ENCODE measurements at regions not wholly inside any gene's neighbourhood (a gene's known extent, or its start where the extent isn't known, plus 50 kb on each side); places are given as distances from the start of the nearest gene placed in this dataset.

- Histone ChIP-seq H3K36me3 (no peaks in the 10 kb centered on the region), H3K4me1 (ENCODE audit: low read depth) (no peaks in the 10 kb centered on the region), H3K9me3 (ENCODE audit: low read depth) (no peaks in the 10 kb centered on the region), H3K4me3 (no peak overlapping the region), H3K27ac (no peak overlapping the region), H3K27me3 (peaks cover 5% of the 10 kb centered on the region)
- DNase-seq (ENCODE audit: low read depth in 1 of 2, low spot score in 1 of 2): peak in 1 of 2 donors; percentile 56
- TF ChIP-seq CTCF (IDR thresholded peaks at IDR 0.05; ENCODE audit: low read depth, low read length): no peak
These were observed 228.8 kb downstream of the CDH11 start for GRCh38 chr16:64892835-64893785.

GRCh38 chr16:64889446-64889845 lies 232.4 kb downstream of the CDH11 start:
- DNase-seq (ENCODE audit: low read depth in 1 of 2, low spot score in 1 of 2): no peak
- Histone ChIP-seq H3K36me3 (no peaks in the 10 kb centered on the region), H3K9me3 (ENCODE audit: low read depth) (no peaks in the 10 kb centered on the region), H3K4me3 (no peak overlapping the region), H3K4me1 (ENCODE audit: low read depth) (no peaks in the 10 kb centered on the region), H3K27me3 (peaks cover 3% of the 10 kb centered on the region), H3K27ac (no peak overlapping the region)
- no peak for TF ChIP-seq CTCF (IDR thresholded peaks at IDR 0.05; ENCODE audit: low read depth, low read length)

GRCh38 chr16:64887651-64888050 lies 234.2 kb downstream of the CDH11 start:
- no peak overlapping the region for H3K27ac ChIP-seq
- no peaks in the 10 kb centered on the region for H3K27me3 ChIP-seq
- no peak for DNase-seq (ENCODE audit: low read depth in 1 of 2, low spot score in 1 of 2)
- no peaks in the 10 kb centered on the region for H3K4me1 ChIP-seq (ENCODE audit: low read depth)
- no peaks in the 10 kb centered on the region for H3K9me3 ChIP-seq (ENCODE audit: low read depth)
- H3K4me3 ChIP-seq: no peak overlapping the region
- TF ChIP-seq CTCF (IDR thresholded peaks at IDR 0.05; ENCODE audit: low read depth, low read length): no peak
- no peaks in the 10 kb centered on the region for H3K36me3 ChIP-seq

- Histone ChIP-seq H3K27ac (no peak overlapping the region), H3K9me3 (ENCODE audit: low read depth) (no peaks in the 10 kb centered on the region), H3K27me3 (no peaks in the 10 kb centered on the region), H3K4me1 (ENCODE audit: low read depth) (peaks cover 4% of the 10 kb centered on the region), H3K36me3 (no peaks in the 10 kb centered on the region), H3K4me3 (no peak overlapping the region)
- TF ChIP-seq CTCF (IDR thresholded peaks at IDR 0.05; ENCODE audit: low read depth, low read length): no peak
- DNase-seq (ENCODE audit: low read depth in 1 of 2, low spot score in 1 of 2): peak in 1 of 2 donors; percentile 13
These were observed 239.6 kb downstream of the CDH11 start for GRCh38 chr16:64882078-64882784.

- Histone ChIP-seq H3K36me3 (no peaks in the 10 kb centered on the region), H3K27ac (no peak overlapping the region), H3K9me3 (ENCODE audit: low read depth) (no peaks in the 10 kb centered on the region), H3K4me3 (no peak overlapping the region), H3K4me1 (ENCODE audit: low read depth) (peaks cover 4% of the 10 kb centered on the region), H3K27me3 (no peaks in the 10 kb centered on the region)
- TF ChIP-seq CTCF (IDR thresholded peaks at IDR 0.05; ENCODE audit: low read depth, low read length): no peak
- DNase-seq (ENCODE audit: low read depth in 1 of 2, low spot score in 1 of 2): peak in 1 of 2 donors; percentile 30
These were observed 240.9 kb downstream of the CDH11 start for GRCh38 chr16:64880994-64881393.

Measured in cardiac muscle cell (in vitro differentiated cells and primary cell).